ENCODE measurements at regions not wholly inside any gene's neighbourhood (a gene's known extent, or its start where the extent isn't known, plus 50 kb on each side); places are given as distances from the start of the nearest gene placed in this dataset.

- TF ChIP-seq CTCF (IDR thresholded peaks at IDR 0.05; ENCODE audit: low read depth, low read length, poor library complexity, severe bottlenecking) (no peak), EZH2phosphoT487 (IDR thresholded peaks at IDR 0.05; ENCODE audit: borderline replicate concordance, low read length) (no peak)
Measured at GRCh38 chr10:52621635-52622079, 150.9 kb downstream of the MBL2 start.

Data from DOHH2 (cell line).